T-helper 22 cell (primary cell): ENCODE measurements at regions not wholly inside any gene's neighbourhood (a gene's known extent, or its start where the extent isn't known, plus 50 kb on each side); places are given as distances from the start of the nearest gene placed in this dataset.

Source experiments
- DNase-seq: peaks from one replicate; pipeline ENCODE4 v3.0.0-alpha.2; 2020; ENCODE audit warnings: low read depth

GRCh38 chr16:79756571-79756970 is 156.0 kb upstream of the MAF start:
- DNase-seq = no peak

- no peak for DNase-seq
Measured at GRCh38 chr16:79754501-79754900, 154.0 kb upstream of the MAF start.

GRCh38 chr16:79754081-79754480 is 153.5 kb upstream of the MAF start:
- DNase-seq = no peak

- DNase-seq = no peak
Measured at GRCh38 chr16:79753286-79753685, 152.7 kb upstream of the MAF start.

- DNase-seq = no peak
Measured at GRCh38 chr16:79752396-79752795, 151.9 kb upstream of the MAF start.

GRCh38 chr16:79751471-79752184 is 151.1 kb upstream of the MAF start:
- no peak for DNase-seq

- no peak for DNase-seq
Measured at GRCh38 chr16:79750311-79750710, 149.8 kb upstream of the MAF start.

- DNase-seq = no peak
Measured at GRCh38 chr16:79748629-79749028, 148.1 kb upstream of the MAF start.

GRCh38 chr16:79747688-79748087 is 147.2 kb upstream of the MAF start:
- DNase-seq = no peak

- DNase-seq = no peak
Measured at GRCh38 chr16:79740252-79740651, 139.7 kb upstream of the MAF start.

GRCh38 chr16:79735271-79735670 is 134.7 kb upstream of the MAF start:
- no peak for DNase-seq

GRCh38 chr16:79734721-79735120 is 134.2 kb upstream of the MAF start:
- no peak for DNase-seq

- no peak for DNase-seq
Measured at GRCh38 chr16:79728923-79729240, 128.3 kb upstream of the MAF start.

- DNase-seq = no peak
Measured at GRCh38 chr16:79728048-79728922, 127.7 kb upstream of the MAF start.

GRCh38 chr16:79726902-79727301 is 126.4 kb upstream of the MAF start:
- no peak for DNase-seq

- DNase-seq = no peak
Measured at GRCh38 chr16:79725051-79725450, 124.5 kb upstream of the MAF start.

GRCh38 chr16:79723583-79724168 is 123.1 kb upstream of the MAF start:
- DNase-seq = no peak

GRCh38 chr16:79721270-79721669 is 120.7 kb upstream of the MAF start:
- no peak for DNase-seq

- no peak for DNase-seq
Measured at GRCh38 chr16:79717333-79718137, 117.0 kb upstream of the MAF start.

- DNase-seq = no peak
Measured at GRCh38 chr16:79716645-79717332, 116.3 kb upstream of the MAF start.

GRCh38 chr16:79715061-79715460 is 114.5 kb upstream of the MAF start:
- DNase-seq = no peak

- DNase-seq = no peak
Measured at GRCh38 chr16:79714440-79714839, 113.9 kb upstream of the MAF start.
